ENCODE measurements at regions not wholly inside any gene's neighbourhood (a gene's known extent, or its start where the extent isn't known, plus 50 kb on each side); places are given as distances from the start of the nearest gene placed in this dataset.

DNA sequence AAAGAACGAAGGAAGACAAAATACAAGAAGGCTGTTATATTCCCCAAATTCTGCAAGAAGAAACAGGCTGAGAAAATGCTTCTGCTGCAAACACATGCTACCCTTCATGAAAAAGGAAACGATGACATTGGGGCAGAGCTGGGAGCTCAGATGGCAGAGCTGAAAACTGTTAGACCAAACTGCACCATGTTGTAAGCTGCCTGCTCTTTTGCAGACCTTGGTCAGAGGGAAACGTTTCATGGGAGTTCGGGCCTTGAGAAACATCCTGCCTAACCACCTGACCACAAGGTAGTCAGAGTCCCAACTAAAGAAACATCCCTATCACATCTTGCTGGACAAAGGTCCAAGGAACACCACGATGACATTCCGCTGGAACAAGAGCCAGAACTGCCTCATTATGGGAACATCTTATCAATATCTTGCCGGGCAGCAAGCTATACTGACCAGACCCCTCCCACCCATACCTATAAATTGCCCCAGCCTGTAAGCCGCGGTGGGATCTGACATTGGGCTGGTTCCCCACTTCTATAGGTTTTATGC, 110.7 kb upstream of the CTSC start:
- FAIRE-seq (no peak), DNase-seq (ENCODE audit: insufficient read length, low spot score) (no peak)
- TF ChIP-seq POLR2A (IDR thresholded peaks at IDR 0.05; ENCODE audit: low read depth, low read length) = no peak

DNA sequence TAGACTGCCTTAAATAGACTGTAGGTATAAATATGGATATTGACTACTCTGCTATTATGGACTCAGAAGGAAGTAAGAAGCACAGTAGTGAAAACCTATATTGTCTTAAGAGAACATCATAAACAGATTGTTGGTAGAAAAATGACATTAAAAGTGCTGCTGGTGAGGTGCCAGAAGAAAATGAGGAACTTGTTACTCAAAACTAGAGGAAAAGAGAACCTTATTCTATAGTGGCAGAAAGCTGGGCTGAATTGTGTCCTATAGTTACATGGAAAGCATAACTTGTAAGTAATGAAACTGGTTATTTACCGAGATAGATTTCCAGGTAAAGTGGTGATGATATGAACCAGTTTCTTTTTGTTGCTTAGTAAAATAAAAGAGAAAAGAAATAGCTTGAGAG, 109.7 kb upstream of the CTSC start:
- FAIRE-seq (no peak), DNase-seq (ENCODE audit: insufficient read length, low spot score) (no peak)
- TF ChIP-seq POLR2A (IDR thresholded peaks at IDR 0.05; ENCODE audit: low read depth, low read length) = no peak

DNA sequence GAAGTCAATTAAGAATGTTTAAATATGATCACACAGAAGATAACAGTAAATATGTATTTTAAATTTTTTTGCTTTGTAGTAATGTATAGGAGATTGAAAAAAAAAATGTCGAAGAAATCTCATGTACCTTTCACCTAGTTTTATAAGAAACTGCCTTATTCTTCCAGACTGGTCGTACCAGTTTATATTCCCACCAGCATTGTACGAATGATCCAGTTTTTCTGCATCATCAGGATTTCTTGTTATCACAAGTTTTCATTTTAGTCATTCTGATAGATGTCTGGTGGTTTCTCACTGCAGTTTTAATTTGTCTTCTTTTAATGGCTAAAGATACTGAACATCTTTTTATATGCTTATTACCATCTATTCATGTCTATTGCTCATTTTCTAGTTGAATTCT, 101.8 kb upstream of the CTSC start:
- TF ChIP-seq POLR2A (IDR thresholded peaks at IDR 0.05; ENCODE audit: low read depth, low read length) = no peak
- DNase-seq (ENCODE audit: insufficient read length, low spot score) (no peak), FAIRE-seq (no peak)

DNA sequence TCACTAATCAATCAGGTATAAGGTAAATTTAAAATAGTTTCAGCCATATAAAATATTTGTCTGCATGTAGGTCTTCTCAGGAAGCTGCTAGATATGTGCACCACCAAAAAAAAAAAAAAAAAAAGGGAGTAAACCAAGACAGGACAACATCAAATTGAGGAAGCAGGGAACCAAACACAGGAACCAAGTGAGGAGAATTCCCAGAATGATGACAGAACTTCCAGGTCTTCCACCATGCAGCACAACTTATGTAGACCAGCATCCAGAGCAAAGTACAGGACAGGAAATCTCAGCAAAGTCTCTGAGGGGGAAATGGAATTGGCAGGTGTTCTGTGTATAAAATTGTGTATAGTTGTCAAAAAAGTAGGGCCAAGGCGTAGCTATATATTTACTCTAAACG, 101.2 kb upstream of the CTSC start:
- DNase-seq (ENCODE audit: insufficient read length, low spot score) (no peak), FAIRE-seq (no peak)
- TF ChIP-seq POLR2A (IDR thresholded peaks at IDR 0.05; ENCODE audit: low read depth, low read length) = no peak

DNA sequence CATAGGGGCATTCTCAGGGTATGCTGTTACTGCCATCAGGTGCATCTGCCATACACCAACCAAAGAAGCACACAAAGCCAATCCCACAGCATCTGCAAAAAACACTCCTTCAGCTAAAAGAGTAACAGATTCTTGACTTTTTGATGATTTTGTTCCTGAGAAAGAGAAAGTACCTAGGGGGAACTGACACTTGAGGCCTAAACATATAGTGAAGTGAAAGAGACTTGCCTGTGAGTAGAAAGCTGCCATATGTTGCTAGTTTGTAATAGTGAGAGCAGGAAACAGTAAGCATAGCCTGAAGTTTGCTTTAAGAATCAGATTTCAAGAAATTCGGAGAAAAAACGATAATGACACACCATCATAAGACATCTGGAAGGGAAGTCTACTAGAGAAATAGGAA, 97.9 kb upstream of the CTSC start:
- DNase-seq (ENCODE audit: insufficient read length, low spot score) (no peak), FAIRE-seq (no peak)
- no peak for TF ChIP-seq POLR2A (IDR thresholded peaks at IDR 0.05; ENCODE audit: low read depth, low read length)

DNA sequence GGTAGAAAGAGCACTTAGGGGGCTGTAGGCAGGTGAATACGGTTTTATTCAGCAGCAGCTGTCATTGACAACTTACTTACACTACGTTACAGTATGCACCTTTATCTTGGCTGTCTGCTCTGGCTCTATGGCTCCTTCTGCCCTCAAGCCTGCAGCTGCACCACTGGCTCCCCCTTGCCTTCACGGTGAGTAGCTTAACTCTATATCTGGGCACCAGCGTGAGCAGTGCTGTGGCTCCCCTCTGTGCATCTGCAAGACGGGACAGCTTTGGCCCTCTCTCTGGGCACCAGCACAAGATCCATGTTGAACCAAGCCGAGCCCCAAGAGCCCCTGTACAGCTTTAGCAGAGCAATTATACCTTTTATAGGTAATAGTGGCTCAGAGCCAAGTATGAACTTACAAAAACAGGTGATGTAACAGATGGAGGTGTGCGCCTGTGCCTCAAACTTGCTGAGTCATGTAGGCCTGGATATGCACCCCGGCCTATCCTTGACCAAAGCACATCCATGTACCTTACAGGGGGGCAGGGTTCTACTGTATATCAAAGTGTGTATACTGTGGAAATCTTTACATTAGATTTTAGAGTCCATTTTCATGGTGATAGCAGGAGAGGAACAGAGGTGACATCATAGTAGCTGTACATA, 96.9 kb upstream of the CTSC start:
- no peak for TF ChIP-seq POLR2A (IDR thresholded peaks at IDR 0.05; ENCODE audit: low read depth, low read length)
- FAIRE-seq (no peak), DNase-seq (ENCODE audit: insufficient read length, low spot score) (no peak)

DNA sequence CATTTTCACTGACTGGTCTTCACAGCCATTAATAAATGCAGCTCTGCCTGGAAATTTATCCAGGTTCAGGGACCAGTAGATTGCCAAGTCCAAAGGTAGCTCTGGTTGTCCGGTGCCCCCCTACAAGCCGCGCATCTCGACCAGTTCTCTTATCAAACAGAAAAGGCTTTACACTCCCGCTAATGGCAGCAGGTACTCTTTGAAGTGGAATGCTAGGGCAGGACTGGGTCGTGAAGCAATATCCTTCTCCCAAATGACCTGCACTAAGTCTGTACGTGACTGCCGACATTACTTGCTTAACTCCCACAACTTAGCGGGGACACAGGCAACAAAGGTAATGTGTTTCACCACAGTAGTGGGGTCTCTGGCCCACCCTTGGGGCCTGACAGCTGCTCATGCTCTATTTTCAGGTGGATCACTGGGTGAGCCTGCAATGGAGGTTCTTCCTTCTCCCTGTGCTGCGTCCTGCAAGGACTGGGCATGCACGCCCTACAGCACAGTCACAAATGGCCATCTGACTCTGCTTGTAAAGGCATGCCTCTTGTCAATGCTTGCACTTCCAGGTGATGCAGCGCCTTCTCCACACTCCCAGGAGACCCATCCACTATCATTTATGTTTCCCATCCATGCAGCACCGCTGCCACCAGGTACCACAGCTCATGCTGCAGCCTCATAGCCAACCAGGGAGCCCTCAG, 96.1 kb upstream of the CTSC start:
- DNase-seq (ENCODE audit: insufficient read length, low spot score) (no peak), FAIRE-seq (no peak)
- no peak for TF ChIP-seq POLR2A (IDR thresholded peaks at IDR 0.05; ENCODE audit: low read depth, low read length)

DNA sequence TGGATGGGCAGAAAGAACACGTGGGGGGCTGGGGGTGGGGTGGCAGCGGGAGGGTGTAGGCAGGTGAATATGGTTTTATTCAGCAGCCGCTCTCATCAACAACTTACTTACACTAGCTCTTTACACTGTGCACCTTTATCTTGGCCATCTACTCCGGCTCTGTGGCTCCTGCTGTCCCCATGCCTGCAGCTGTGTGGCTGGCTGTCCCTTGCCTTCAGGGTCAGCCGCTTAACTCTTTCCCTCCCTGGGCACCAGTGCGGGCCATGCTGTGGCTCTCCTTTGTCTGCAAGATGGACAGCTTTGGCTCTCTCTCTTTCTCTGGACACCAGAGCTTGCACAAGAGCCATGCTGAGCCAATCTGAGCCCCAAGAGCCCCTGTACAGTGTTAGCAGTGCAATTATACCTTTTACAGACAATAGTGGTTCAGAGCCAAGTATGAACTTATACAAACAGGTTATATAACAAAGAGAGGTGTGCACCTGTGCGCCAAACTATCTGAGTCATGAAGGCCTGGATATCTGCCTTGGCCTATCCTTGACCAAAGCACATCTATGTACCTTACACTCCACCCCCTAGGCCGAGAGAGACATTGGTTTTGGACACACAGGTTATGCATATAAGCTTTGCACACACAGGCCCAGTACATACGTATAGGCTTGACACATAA, 94.3 kb upstream of the CTSC start:
- no peak for TF ChIP-seq POLR2A (IDR thresholded peaks at IDR 0.05; ENCODE audit: low read depth, low read length)
- DNase-seq (ENCODE audit: insufficient read length, low spot score) (no peak), FAIRE-seq (no peak)

DNA sequence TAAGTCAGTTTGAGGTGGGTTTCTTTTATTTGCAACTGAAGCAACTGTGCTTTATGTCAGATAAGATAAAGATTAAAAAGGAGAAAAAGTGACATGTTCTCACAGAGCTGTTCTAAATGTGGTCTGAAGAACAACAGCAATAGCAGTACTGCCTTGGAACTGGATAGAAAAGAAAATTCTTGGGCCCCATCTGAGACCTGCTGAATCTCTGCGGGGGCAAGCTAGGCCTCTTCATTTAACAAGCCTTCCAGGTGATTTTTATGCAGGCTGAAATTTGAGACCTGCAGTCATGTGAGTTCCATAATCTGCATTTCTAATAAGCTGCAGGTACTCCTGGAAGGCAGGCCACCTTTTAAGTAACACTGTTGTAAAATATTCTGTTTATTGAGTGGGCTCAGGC, 91.4 kb upstream of the CTSC start:
- FAIRE-seq (no peak), DNase-seq (ENCODE audit: insufficient read length, low spot score) (no peak)
- no peak for TF ChIP-seq POLR2A (IDR thresholded peaks at IDR 0.05; ENCODE audit: low read depth, low read length)

DNA sequence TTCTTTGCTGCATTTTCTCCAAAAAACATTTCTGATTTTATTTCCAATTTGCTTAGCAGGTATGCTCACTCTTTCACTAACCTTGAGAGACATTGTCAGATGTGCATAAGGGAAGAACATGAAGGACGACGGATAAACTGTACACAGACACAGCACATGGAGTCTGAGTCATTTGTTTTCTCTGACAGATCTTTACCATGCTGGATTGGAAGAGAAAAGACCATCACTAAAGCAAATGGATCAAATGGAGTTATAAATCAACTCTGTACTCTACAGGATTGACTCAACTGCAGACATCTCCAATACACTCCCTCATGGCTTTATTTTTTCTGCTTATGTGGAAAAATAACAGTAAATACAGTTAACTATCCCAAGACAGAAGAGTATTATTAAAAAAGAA, 90.2 kb upstream of the CTSC start:
- TF ChIP-seq POLR2A (IDR thresholded peaks at IDR 0.05; ENCODE audit: low read depth, low read length) = no peak
- FAIRE-seq (no peak), DNase-seq (ENCODE audit: insufficient read length, low spot score) (no peak)

DNA sequence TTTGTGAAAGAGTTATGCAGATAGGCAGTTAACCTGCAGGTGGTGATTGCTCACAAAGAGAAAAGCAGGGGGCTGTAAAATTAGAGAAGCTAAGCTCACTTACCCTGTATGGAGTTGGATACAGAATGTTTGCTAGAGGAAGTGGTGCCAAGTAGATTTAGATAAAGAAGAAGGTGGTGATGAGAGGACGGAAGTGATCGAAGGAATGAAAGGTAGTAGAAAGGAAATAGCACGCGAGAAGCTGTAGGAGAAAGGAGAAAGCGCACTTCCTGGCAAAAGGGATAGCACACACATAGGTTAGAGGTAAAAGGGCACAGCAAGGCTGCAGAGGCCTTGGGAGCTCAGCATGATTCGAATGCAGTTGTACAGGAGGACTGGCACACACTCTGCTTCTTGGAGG, 87.3 kb upstream of the CTSC start:
- TF ChIP-seq POLR2A (IDR thresholded peaks at IDR 0.05; ENCODE audit: low read depth, low read length) = no peak
- DNase-seq (ENCODE audit: insufficient read length, low spot score) (no peak), FAIRE-seq (no peak)

DNA sequence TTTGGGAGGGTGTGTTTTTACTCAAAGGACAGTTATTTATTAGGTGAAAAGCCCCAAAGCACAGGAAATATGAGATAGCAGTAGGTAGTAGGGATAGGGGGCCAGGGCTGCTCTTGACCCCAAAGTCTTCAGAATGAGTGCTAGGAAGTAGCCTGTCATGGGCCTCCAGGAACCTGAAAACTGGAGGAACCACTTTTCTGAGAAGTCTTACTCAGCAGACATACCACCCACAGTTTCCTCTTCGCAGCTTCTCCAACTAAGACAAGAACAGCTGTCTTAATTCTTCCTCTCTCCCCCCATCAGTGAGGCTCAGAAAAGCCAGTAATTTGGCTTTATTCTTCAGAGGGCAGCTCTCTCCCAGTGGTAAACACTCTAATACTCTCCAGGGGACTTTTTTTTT, 84.0 kb upstream of the CTSC start:
- FAIRE-seq (no peak), DNase-seq (ENCODE audit: insufficient read length, low spot score) (no peak)
- no peak for TF ChIP-seq POLR2A (IDR thresholded peaks at IDR 0.05; ENCODE audit: low read depth, low read length)

DNA sequence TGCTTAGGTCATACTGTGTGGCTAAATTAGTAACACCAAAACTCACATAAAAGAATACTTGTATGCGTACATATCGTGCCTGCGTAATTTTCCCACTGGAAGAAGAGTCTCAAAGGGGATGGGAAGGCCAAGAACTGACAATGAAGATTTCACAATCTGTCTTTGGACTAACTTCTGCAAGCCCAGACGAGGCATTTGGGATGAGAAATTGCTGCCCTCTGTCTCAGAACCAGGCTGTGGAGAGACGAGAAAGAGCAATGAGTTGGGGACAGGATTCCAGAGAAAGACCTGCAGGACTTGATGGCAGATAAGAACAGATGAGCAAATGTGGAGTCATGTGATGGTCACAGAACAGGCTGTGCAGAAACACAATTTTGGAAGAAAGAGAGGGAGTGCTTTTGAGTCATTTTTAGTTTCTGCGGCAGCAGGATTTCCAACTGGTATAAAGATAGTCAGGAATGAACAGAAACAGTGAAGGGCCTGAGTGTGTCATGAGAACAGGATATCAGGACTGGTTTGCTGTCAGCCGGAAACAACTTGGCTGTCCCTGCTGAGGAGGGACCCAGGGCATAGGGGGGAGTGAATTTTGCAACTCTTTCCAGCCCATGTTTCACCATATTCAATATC, 82.7 kb upstream of the CTSC start:
- FAIRE-seq = no peak
- no peak for TF ChIP-seq POLR2A (IDR thresholded peaks at IDR 0.05; ENCODE audit: low read depth, low read length)
- DNase-seq (ENCODE audit: insufficient read length, low spot score) = no peak

DNA sequence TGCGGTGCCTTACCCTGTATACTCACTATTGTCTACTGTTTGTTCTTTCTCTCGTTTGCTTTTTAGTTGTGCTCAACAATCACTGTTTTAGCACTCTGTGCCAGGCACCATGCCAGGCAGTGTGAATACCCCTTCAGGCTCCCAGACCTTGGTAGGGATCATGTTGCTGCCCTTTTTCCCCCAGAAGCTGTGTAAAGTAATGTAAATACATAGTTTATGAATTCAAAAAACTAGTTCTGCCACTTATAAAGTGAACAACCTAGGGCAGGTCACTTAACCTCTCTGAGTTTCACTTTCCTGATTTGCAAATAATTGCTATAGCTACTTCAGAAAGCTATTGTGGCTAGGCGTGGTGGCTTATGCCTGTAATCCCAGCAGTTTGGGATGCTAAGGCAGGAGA, 81.0 kb upstream of the CTSC start:
- FAIRE-seq (no peak), DNase-seq (ENCODE audit: insufficient read length, low spot score) (no peak)
- no peak for TF ChIP-seq POLR2A (IDR thresholded peaks at IDR 0.05; ENCODE audit: low read depth, low read length)

Data from H54 (cell line).